LNCaP clone FGC (cell line): ENCODE measurements at regions not wholly inside any gene's neighbourhood (a gene's known extent, or its start where the extent isn't known, plus 50 kb on each side); places are given as distances from the start of the nearest gene placed in this dataset.
A peak's percentile ranks its signal among the peaks of the same experiment; 100 is the strongest.

Experiments
- DNase-seq: peaks from one replicate; pipeline ENCODE4 v3.0.0-alpha.2; 2011; ENCODE audit warnings: low read depth
- H3K4me3 ChIP-seq: 2 replicates; pipeline ENCODE4 v1.5.1; 2011; ENCODE audit warnings: mild to moderate bottlenecking, low read depth, low read length, control low read depth
- CTCF ChIP-seq: IDR thresholded peaks from 2 replicates; pipeline ENCODE4 v1.5.1; 2012; ENCODE audit warnings: mild to moderate bottlenecking; ENCODE audit not compliant: control insufficient read depth, insufficient read depth; ENCODE audit errors: extremely low read depth

DNA sequence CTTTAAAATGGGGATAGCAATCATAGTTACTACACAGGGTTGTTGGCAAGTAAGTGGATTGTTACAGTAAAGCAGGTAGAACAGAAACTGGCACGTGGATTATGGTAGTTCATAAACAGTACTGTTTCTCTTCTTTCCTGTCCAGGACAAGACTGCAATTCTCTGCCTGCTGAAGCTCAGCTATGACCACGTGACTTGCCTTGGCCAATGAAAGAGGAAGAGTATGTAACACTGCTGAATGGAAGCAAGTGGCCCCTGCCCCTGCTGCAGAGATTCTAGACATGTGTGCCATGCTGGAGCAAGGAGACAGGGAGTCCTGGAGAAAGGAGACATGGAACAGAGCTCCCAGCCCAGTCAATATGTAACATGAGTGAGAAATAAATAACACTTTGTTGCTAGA lies 66.6 kb upstream of the TOX3 start:
- no peak for TF ChIP-seq CTCF
- DNase-seq = no peak
- no peak overlapping the region for H3K4me3 ChIP-seq

DNA sequence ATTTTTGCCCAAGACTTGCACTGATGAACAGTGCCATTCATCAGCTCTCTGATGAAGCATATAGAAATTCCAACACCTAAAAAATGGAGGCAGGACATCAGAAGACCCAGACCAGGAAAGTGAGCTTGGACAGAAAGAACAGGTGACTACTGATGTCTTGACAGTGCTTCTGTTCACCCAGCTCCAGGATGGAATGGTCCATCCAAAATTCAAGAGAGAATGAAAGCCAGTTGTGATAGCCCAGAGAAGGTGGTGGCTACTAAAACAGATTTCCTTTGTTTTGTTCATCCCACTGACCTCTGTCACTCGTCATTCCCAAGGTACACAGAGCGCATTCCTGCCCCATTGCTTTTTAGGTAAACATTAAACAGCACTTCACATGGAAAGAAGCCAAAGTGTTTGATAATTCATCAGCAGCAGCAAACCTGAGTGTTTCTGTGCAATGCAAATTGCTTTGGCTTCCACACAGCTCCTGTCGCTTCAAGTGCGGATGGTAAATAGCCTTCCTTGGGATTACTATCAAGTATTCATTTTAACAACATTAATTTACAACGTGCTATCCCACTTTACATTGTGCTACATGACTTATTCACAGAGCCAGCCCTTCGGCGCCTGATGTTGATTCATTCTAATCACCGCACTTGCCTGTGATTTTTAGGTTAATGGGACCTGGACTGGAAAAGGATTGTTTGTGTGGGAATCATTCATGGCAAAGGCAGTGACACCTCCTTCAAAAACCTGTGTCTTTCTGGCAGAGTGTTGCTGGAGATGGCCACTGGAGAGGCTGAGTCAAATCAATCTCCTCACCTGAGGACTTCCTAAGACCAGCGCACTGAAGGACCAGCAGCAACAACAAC lies 65.1 kb upstream of the TOX3 start:
- TF ChIP-seq CTCF = no peak
- H3K4me3 ChIP-seq = no peak overlapping the region
- DNase-seq = peak; percentile 68

DNA sequence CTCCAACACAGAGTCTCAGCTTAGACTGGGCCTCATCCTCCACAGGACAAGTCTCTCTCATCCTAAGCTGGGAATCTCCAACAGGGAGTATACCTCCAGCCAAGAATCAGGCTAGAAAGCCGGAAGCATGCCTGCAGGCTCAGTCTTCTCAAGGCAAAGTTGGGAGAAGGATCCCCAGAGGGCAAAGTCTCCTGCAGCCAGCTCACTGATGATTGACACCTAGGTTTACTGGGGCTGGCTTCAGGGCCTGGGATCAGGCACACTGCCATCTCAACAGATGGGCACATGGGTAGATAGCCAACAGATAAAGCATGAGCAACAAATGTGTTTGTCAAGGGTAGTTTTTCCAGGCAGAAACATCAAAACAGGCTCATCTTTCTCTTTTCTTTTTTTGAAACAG lies 56.1 kb upstream of the TOX3 start:
- peak; percentile 62 for DNase-seq
- H3K4me3 ChIP-seq = no peak overlapping the region
- TF ChIP-seq CTCF = no peak

DNA sequence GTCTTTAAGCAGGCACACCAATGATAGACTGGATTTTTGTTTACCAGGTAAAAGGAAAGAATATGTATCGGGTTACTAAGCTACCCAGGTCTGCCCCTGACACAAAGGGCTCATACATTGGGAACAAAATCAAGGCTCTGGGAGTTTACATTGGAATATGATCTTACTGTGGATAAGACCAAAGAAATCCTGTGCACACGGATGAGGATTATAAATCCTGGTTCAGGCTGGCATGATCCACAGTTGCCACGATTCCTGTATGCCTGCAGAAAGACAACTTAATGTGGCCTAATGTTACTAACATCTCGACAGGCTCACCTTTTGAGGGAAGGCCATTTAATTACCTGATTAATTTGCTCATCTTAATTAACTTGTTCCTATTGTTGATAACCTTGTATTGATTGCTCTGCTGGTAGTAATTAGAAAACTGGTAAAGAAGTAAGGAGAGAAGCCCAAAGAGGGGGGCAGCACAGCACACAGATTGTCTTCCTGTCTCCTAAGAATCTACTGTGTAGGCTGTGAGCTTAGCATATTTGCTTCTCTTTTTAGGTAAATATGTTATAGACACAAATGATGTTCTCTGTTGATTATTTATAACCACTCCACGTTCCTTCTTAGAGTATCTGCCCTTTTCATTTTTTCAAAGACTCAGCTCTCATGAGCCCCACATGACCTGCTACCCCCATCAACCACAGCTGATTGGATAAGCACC lies 51.0 kb upstream of the TOX3 start:
- no peak overlapping the region for H3K4me3 ChIP-seq
- TF ChIP-seq CTCF = no peak
- DNase-seq = peak; percentile 93

- TF ChIP-seq CTCF = no peak
Observed at GRCh38 chr16:52597073-52597771, 50.3 kb upstream of the TOX3 start.

More at GRCh38 chr16:52597073-52597771, 50.3 kb upstream of the TOX3 start:
- DNase-seq = no peak
- H3K4me3 ChIP-seq = no peak overlapping the region
